Glutamatergic neuron (in vitro differentiated cells): ENCODE measurements at regions not wholly inside any gene's neighbourhood (a gene's known extent, or its start where the extent isn't known, plus 50 kb on each side); places are given as distances from the start of the nearest gene placed in this dataset.

Source experiments
- DNase-seq: peaks from one replicate; pipeline ENCODE4 v3.0.0; 2022
- H3K27ac Mint-ChIP-seq: one replicate; pipeline ENCODE4 v1.8.0; 2020; ENCODE audit warnings: mild to moderate bottlenecking, mixed read lengths, inconsistent platforms; ENCODE audit not compliant: unreplicated experiment
- H3K27me3 Mint-ChIP-seq: one replicate; pipeline ENCODE4 v1.8.0; 2020; ENCODE audit warnings: mild to moderate bottlenecking, moderate library complexity, mixed read lengths, inconsistent platforms; ENCODE audit not compliant: unreplicated experiment
- H3K36me3 Mint-ChIP-seq: one replicate; pipeline ENCODE4 v1.8.0; 2020; ENCODE audit warnings: mild to moderate bottlenecking, mixed read lengths, inconsistent platforms; ENCODE audit not compliant: unreplicated experiment
- H3K4me1 Mint-ChIP-seq: one replicate; pipeline ENCODE4 v1.8.0; 2020; ENCODE audit warnings: mild to moderate bottlenecking, low read depth, mixed read lengths, inconsistent platforms; ENCODE audit not compliant: unreplicated experiment
- H3K4me3 Mint-ChIP-seq: one replicate; pipeline ENCODE4 v1.8.0; 2020; ENCODE audit warnings: mild to moderate bottlenecking, mixed read lengths, inconsistent platforms; ENCODE audit not compliant: unreplicated experiment
- H3K9me3 Mint-ChIP-seq: one replicate; pipeline ENCODE4 v1.8.0; 2020; ENCODE audit warnings: mild to moderate bottlenecking, moderate library complexity, mixed read lengths, inconsistent platforms; ENCODE audit not compliant: unreplicated experiment
- CTCF ChIP-seq: fragments of 200-600 bp; sonication (generic); IDR thresholded peaks from one replicate; pipeline ENCODE4 v1.5.0; 2021; ENCODE audit not compliant: partially characterized antibody, unreplicated experiment

- Mint-ChIP-seq H3K27me3 (no peaks in the 10 kb centered on the region), H3K9me3 (no peaks in the 10 kb centered on the region), H3K36me3 (no peaks in the 10 kb centered on the region), H3K27ac (no peak overlapping the region), H3K4me3 (no peak overlapping the region), H3K4me1 (no peaks in the 10 kb centered on the region)
- DNase-seq, result no peak
- TF ChIP-seq CTCF, result no peak
Measured at GRCh38 chr4:29581457-29581856, 1138.7 kb upstream of the PCDH7 start.

GRCh38 chr4:29588617-29589016 is 1131.6 kb upstream of the PCDH7 start:
- no peak for DNase-seq
- no peaks in the 10 kb centered on the region for H3K4me1 Mint-ChIP-seq
- H3K9me3 Mint-ChIP-seq, result peaks cover 2% of the 10 kb centered on the region
- TF ChIP-seq CTCF, result no peak
- H3K4me3 Mint-ChIP-seq, result no peak overlapping the region
- H3K27me3 Mint-ChIP-seq, result no peaks in the 10 kb centered on the region
- H3K27ac Mint-ChIP-seq, result no peak overlapping the region
- no peaks in the 10 kb centered on the region for H3K36me3 Mint-ChIP-seq

- H3K9me3 Mint-ChIP-seq, result peaks cover 2% of the 10 kb centered on the region
- H3K27me3 Mint-ChIP-seq, result no peaks in the 10 kb centered on the region
- H3K4me1 Mint-ChIP-seq, result no peaks in the 10 kb centered on the region
- no peak overlapping the region for H3K27ac Mint-ChIP-seq
- no peaks in the 10 kb centered on the region for H3K36me3 Mint-ChIP-seq
- no peak overlapping the region for H3K4me3 Mint-ChIP-seq
- TF ChIP-seq CTCF, result no peak
- DNase-seq, result no peak
Measured at GRCh38 chr4:29596228-29596627, 1123.9 kb upstream of the PCDH7 start.

GRCh38 chr4:29619168-29619567 is 1101.0 kb upstream of the PCDH7 start:
- no peak overlapping the region for H3K4me3 Mint-ChIP-seq
- no peak overlapping the region for H3K27ac Mint-ChIP-seq
- H3K27me3 Mint-ChIP-seq, result no peaks in the 10 kb centered on the region
- H3K4me1 Mint-ChIP-seq, result no peaks in the 10 kb centered on the region
- DNase-seq, result no peak
- H3K36me3 Mint-ChIP-seq, result no peaks in the 10 kb centered on the region
- TF ChIP-seq CTCF, result no peak
- no peaks in the 10 kb centered on the region for H3K9me3 Mint-ChIP-seq

GRCh38 chr4:29632199-29632598 is 1088.0 kb upstream of the PCDH7 start:
- Mint-ChIP-seq H3K4me3 (no peak overlapping the region), H3K27ac (no peak overlapping the region), H3K27me3 (no peaks in the 10 kb centered on the region), H3K36me3 (no peaks in the 10 kb centered on the region), H3K4me1 (no peaks in the 10 kb centered on the region), H3K9me3 (no peaks in the 10 kb centered on the region)
- TF ChIP-seq CTCF, result no peak
- no peak for DNase-seq
